ENCODE measurements at regions not wholly inside any gene's neighbourhood (a gene's known extent, or its start where the extent isn't known, plus 50 kb on each side); places are given as distances from the start of the nearest gene placed in this dataset.

DNA sequence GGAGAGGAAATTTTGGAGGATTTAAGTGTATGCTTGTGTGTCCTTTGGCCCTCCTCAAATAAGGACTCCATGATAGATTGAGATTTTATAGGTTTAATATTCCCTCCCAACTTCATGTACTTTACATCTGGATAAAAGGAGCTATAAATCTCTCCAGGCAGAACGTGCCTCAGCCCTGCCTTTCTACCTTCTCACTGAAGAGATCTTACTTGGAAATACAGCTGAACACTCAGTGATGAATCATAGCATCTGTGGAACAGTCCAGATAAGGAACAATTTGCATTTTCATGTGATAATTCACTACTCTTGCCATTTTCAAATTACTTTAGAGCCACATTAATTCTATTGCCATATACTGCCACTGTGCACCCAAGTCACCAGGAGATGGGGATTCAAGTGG is 364.6 kb upstream of the PODXL start:
- Histone ChIP-seq H3K9me3 (no peaks in the 10 kb centered on the region), H3K36me3 (no peaks in the 10 kb centered on the region), H3K4me3 (no peak overlapping the region), H3K27me3 (no peaks in the 10 kb centered on the region), H3K4me1 (no peaks in the 10 kb centered on the region), H3K27ac (no peak overlapping the region)
- intact Hi-C loops (cut with DNase I; ENCODE audit: low total_unique reads) = no loop called here
- DNase-seq = no peak
- TF ChIP-seq POLR2A (IDR thresholded peaks at IDR 0.05) (no peak), CTCF (IDR thresholded peaks at IDR 0.05) (no peak)

GRCh38 chr7:131919920-131920709 is 363.7 kb upstream of the PODXL start:
- H3K27ac ChIP-seq = no peak overlapping the region
- intact Hi-C loops (cut with DNase I; ENCODE audit: low total_unique reads) = no loop called here
- H3K4me3 ChIP-seq = no peak overlapping the region
- H3K36me3 ChIP-seq = no peaks in the 10 kb centered on the region
- TF ChIP-seq CTCF (IDR thresholded peaks at IDR 0.05) (no peak), POLR2A (IDR thresholded peaks at IDR 0.05) (no peak)
- no peaks in the 10 kb centered on the region for H3K27me3 ChIP-seq
- no peak for DNase-seq
- no peaks in the 10 kb centered on the region for H3K4me1 ChIP-seq
- H3K9me3 ChIP-seq = no peaks in the 10 kb centered on the region

DNA sequence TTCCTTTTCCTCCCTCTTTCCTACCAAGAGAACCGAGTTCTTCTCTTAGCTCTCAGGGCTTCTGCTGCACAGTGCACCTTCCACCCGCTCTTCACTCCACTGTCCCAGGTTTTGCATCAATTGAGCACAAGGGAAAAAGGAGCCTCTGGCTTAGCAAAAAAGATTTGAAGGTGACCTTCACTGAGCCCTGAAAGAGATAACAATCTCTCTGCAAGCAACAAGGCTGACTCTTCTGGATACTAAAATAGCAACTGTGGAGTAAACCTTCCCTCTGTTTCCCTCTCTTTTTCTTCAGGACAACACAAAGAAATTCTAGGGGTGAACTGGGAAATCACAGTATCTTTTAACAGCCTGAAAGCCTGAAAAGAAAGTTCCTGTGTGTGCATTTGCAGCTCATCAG is 354.7 kb upstream of the PODXL start:
- Histone ChIP-seq H3K9me3 (no peaks in the 10 kb centered on the region), H3K27me3 (peaks cover 0 to 10% of the 10 kb centered on the region in 2 donors), H3K36me3 (no peaks in the 10 kb centered on the region), H3K27ac (no peak overlapping the region), H3K4me3 (no peak overlapping the region), H3K4me1 (no peaks in the 10 kb centered on the region)
- TF ChIP-seq POLR2A (IDR thresholded peaks at IDR 0.05) = no peak
- TF ChIP-seq CTCF (IDR thresholded peaks at IDR 0.05) = no peak
- no peak for DNase-seq
- intact Hi-C loops (cut with DNase I; ENCODE audit: low total_unique reads) = no loop called here

DNA sequence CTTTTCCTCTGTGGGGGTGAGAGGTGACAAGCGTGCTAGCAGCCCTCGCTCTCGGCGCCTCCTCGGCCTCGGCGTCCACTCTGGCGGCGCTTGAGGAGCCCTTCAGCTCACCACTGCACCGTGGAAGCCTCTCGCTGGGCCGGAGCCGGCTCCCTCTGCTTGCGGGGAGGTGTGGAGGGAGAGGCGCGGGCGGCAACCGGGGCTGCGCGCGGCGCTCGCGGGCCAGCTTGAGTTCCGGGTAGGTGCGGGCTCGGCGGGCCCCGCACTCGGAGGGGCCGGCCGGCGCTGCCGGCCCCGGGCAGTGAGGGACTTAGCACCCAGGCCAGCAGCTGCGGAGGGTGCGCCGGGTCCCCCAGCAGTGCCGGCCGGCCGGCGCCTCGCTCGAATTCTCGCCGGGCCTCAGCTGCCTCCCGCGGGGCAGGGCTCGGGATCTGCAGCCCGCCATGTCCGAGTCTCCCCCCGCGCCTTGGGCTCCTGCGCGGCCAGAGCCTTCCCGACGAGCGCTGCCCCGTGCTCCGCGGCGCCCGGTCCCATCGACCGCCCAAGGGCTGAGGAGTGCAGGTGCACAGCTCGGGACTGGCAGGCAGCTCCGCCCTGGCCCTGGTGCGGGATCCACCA is 352.8 kb upstream of the PODXL start:
- Histone ChIP-seq H3K4me1 (no peaks in the 10 kb centered on the region), H3K4me3 (no peak overlapping the region), H3K27me3 (peaks cover 0 to 10% of the 10 kb centered on the region in 2 donors), H3K36me3 (no peaks in the 10 kb centered on the region), H3K9me3 (no peaks in the 10 kb centered on the region), H3K27ac (no peak overlapping the region)
- TF ChIP-seq POLR2A (IDR thresholded peaks at IDR 0.05) (no peak), CTCF (IDR thresholded peaks at IDR 0.05) (no peak)
- intact Hi-C loops (cut with DNase I; ENCODE audit: low total_unique reads) = no loop called here
- no peak for DNase-seq

DNA sequence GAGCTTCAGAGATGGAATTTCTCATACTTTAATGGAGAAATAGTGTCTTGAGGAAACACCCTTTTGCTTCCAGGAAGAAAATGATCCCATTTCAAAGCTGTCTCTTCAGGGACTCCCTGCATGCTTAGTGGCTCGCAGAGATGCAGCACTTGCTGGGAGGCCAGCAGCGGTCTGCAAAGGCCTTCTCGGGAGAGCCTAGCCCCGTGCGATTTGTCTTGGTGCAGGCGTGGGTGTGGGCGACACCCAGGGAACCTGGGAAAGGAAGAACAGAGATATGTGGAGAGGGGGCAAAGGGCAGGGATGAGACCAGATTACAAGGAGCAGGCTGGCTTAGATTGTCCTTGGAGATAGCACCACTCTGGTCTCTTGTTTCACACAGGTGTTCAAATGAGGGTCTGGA is 352.3 kb upstream of the PODXL start:
- TF ChIP-seq POLR2A (IDR thresholded peaks at IDR 0.05) (no peak), CTCF (IDR thresholded peaks at IDR 0.05) (no peak)
- DNase-seq = no peak
- intact Hi-C loops (cut with DNase I; ENCODE audit: low total_unique reads) = no loop called here
- no peaks in the 10 kb centered on the region for H3K36me3 ChIP-seq
- H3K9me3 ChIP-seq = no peaks in the 10 kb centered on the region
- H3K27me3 ChIP-seq = peaks cover 0 to 10% of the 10 kb centered on the region in 2 donors
- no peaks in the 10 kb centered on the region for H3K4me1 ChIP-seq
- no peak overlapping the region for H3K4me3 ChIP-seq
- no peak overlapping the region for H3K27ac ChIP-seq
